BE2C (cell line): ENCODE measurements at regions not wholly inside any gene's neighbourhood (a gene's known extent, or its start where the extent isn't known, plus 50 kb on each side); places are given as distances from the start of the nearest gene placed in this dataset.

ENCODE experiments used
- DNase-seq: peaks from one replicate; pipeline ENCODE4 v3.0.0-alpha.2; 2020
- H3K27me3 ChIP-seq: fragments of 250-450 bp; sonication (Bioruptor Pico); 2 replicates; pipeline ENCODE4 v1.5.1; 2020; ENCODE audit warnings: mild to moderate bottlenecking
- H3K36me3 ChIP-seq: fragments of 250-450 bp; sonication (Bioruptor Pico); 2 replicates; pipeline ENCODE4 v1.5.1; 2020; ENCODE audit warnings: mild to moderate bottlenecking
- H3K4me1 ChIP-seq: fragments of 250-450 bp; sonication (Bioruptor Pico); 2 replicates; pipeline ENCODE4 v1.5.1; 2020
- H3K4me3 ChIP-seq: 2 replicates; pipeline ENCODE4 v1.5.1; 2011; ENCODE audit warnings: low read depth, low read length
- H3K9me3 ChIP-seq: fragments of 250-450 bp; sonication (Bioruptor Pico); 2 replicates; pipeline ENCODE4 v1.5.1; 2020
- TF ChIP-seq, protein P1 (sequence below): IDR thresholded peaks from 2 replicates; pipeline ENCODE4 v1.5.1; 2012; ENCODE audit warnings: mild to moderate bottlenecking, low read depth, low read length

DNA sequence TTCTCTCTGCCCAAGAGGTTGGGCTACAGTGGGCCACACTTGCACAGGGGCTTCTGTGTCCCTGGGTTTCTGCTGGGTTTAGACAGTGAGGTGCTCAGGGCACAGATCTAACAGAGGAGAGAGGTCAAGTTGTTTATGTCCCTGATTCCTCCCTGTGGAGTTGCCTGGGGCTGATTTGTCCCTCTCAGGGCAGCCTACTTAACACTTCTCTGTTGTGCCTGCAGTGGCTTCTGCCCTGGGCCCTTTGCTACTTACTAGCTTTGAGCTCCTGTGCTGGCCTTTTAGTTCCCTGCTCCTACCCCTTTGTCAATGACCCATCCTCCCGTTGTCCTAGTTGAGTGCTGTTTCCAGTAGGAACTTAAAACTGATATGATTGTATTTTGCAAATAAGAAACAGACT, 114.0 kb upstream of the RGMA start:
- DNase-seq = no peak
- Histone ChIP-seq H3K4me1 (no peaks in the 10 kb centered on the region), H3K27me3 (no peaks in the 10 kb centered on the region; the same call in 1 of the 2 replicates), H3K9me3 (no peaks in the 10 kb centered on the region), H3K36me3 (no peaks in the 10 kb centered on the region), H3K4me3 (no peak overlapping the region)
- TF ChIP-seq, protein P1, sequence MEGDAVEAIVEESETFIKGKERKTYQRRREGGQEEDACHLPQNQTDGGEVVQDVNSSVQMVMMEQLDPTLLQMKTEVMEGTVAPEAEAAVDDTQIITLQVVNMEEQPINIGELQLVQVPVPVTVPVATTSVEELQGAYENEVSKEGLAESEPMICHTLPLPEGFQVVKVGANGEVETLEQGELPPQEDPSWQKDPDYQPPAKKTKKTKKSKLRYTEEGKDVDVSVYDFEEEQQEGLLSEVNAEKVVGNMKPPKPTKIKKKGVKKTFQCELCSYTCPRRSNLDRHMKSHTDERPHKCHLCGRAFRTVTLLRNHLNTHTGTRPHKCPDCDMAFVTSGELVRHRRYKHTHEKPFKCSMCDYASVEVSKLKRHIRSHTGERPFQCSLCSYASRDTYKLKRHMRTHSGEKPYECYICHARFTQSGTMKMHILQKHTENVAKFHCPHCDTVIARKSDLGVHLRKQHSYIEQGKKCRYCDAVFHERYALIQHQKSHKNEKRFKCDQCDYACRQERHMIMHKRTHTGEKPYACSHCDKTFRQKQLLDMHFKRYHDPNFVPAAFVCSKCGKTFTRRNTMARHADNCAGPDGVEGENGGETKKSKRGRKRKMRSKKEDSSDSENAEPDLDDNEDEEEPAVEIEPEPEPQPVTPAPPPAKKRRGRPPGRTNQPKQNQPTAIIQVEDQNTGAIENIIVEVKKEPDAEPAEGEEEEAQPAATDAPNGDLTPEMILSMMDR = no peak

DNA sequence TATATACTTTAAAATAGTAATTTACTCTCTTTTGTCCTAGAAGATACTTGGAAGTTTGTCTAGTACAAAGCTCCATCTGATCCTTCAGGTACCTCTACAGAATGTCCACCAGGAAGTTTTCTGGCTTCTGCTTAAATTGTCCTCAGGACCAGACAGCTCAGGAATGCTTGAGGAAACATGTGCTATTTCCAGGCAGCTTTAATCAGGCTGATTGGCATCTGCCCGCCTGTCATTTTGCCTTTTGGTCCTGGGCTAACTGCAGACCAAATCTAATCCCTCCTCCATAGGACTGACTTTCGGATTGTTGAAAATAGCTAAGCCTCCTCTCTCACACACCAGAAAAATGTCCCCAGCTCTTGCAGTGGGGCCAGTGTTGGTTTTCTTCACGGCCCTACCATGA, 113.4 kb upstream of the RGMA start:
- Histone ChIP-seq H3K4me3 (no peak overlapping the region), H3K4me1 (no peaks in the 10 kb centered on the region), H3K27me3 (no peaks in the 10 kb centered on the region; the same call in 1 of the 2 replicates), H3K9me3 (no peaks in the 10 kb centered on the region), H3K36me3 (no peaks in the 10 kb centered on the region)
- no peak for DNase-seq
- TF ChIP-seq, protein P1 = no peak

DNA sequence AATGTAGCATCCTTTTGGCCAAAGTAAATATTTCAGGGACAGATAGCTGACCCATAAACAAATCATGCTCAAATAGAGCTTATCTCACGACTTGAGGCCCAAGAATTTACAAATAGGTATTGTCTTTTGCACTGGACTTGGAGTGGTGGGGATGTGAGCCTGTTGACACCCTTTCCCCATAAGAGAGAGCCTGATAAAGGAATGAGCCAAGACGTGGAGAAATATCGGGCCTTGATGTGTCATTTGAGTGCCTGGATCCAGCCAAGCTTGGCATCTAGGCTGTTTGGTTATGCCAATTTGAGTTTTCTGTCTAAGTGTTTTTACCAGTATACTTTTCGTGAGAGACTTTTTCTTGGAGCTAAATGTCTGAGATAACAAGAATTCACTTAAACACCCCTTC, 112.9 kb upstream of the RGMA start:
- H3K9me3 ChIP-seq = no peaks in the 10 kb centered on the region
- no peaks in the 10 kb centered on the region for H3K4me1 ChIP-seq
- H3K27me3 ChIP-seq = no peaks in the 10 kb centered on the region; the same call in 1 of the 2 replicates
- H3K36me3 ChIP-seq = no peaks in the 10 kb centered on the region
- no peak overlapping the region for H3K4me3 ChIP-seq
- TF ChIP-seq, protein P1 = no peak
- no peak for DNase-seq

DNA sequence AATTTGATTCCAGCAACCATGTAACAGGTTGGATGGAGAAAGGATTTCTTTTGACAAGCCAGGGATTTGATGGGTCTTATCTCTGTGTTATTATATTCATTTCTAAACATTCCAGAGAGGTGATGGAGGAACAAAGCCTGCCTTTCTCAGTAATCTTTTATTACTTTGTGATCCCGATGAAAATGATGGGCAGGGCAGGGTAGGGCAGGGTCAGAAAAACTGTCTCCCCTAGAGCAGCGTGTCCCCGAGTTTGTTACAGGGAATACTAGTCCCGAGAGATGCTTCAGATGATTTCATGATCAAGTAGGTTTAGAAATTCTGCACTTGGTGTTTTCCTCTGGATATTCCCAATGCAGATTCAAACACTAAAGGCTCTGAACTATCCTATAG, 111.8 kb upstream of the RGMA start:
- no peaks in the 10 kb centered on the region for H3K4me1 ChIP-seq
- DNase-seq = no peak
- TF ChIP-seq, protein P1 = no peak
- H3K27me3 ChIP-seq = no peaks in the 10 kb centered on the region; the same call in 1 of the 2 replicates
- H3K36me3 ChIP-seq = no peaks in the 10 kb centered on the region
- H3K4me3 ChIP-seq = no peak overlapping the region
- H3K9me3 ChIP-seq = no peaks in the 10 kb centered on the region

DNA sequence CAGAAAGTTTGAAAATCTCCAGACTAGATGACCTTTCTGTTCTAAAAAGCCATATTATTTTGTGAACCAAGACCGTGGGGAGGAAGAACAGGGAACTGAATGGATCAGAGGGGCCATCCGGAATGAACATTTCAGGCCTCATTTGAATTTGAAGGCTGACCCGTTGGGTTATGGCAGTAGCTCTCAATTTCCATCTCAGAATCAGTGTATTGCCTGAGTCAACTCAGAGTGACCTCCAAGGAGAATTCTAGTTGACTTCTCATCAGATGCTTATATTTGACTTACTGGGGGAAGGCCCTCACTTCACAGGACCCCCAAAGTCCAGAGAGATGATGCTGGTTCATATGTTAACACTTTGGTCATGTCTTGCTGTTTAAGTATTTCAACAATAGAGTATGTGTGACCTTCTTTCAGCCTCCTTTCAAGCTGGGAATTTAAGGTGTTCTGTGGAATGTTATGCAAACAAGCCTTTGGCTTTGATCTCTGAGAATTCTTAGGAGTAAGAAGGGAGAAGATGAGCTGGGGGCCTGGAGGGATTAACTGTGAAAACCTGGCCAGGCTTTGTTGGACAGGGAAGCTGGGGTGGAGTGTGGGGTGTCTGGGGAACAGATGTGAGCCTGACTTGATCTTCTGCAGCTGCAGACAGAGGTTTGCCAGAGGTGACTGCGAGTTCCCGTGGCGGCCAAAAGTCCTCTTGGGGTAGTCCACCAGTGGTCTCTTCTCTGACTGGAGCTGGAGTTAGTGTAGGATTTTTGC, 111.2 kb upstream of the RGMA start:
- TF ChIP-seq, protein P1 = no peak
- Histone ChIP-seq H3K9me3 (no peaks in the 10 kb centered on the region), H3K4me1 (no peaks in the 10 kb centered on the region), H3K4me3 (no peak overlapping the region), H3K27me3 (no peaks in the 10 kb centered on the region; the same call in 1 of the 2 replicates), H3K36me3 (no peaks in the 10 kb centered on the region)
- DNase-seq = no peak

DNA sequence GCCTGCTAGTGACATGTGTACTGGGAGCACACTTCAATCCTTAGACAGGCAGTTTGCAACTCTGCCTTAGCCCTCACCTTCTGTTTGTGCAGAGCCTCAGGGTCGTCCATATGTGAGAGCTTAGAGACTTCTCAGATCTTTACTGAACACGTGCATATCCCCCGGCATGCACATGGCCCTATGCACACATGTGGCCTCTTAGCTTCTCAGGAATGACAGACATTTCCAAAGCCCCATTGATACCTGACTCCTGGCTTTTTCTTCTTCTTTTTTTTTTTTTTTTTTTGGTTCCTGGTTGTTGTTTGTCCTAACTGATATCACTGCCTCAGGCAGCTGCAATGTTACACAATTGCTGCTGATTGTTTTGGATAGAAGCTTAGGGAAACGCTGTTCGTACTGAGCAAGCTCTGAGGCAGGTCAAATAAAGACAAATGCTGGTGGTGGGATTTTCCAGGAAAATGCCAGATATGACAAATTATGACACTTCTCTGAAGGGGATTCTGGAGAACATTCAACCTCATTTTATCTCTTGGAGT, 107.2 kb upstream of the RGMA start:
- H3K36me3 ChIP-seq = no peaks in the 10 kb centered on the region
- peaks cover 2% of the 10 kb centered on the region; the same call in 1 of the 2 replicates for H3K27me3 ChIP-seq
- no peak overlapping the region for H3K4me3 ChIP-seq
- DNase-seq = no peak
- H3K9me3 ChIP-seq = no peaks in the 10 kb centered on the region
- TF ChIP-seq, protein P1 = no peak
- H3K4me1 ChIP-seq = no peaks in the 10 kb centered on the region
